HG02642 (cell line): ENCODE measurements at regions not wholly inside any gene's neighbourhood (a gene's known extent, or its start where the extent isn't known, plus 50 kb on each side); places are given as distances from the start of the nearest gene placed in this dataset.

ENCODE experiments used
- ATAC-seq: cut with Tn5 transposase; IDR thresholded peaks from one replicate; pipeline ENCODE4 v1.9.1; 2021; ENCODE audit warnings: mild to moderate bottlenecking; ENCODE audit not compliant: unreplicated experiment, poor library complexity

- no peak for ATAC-seq
These were observed 246.6 kb upstream of the BTBD3 start for GRCh38 chr20:11671015-11671511.

GRCh38 chr20:11672959-11673358 lies 244.7 kb upstream of the BTBD3 start:
- no peak for ATAC-seq

GRCh38 chr20:11675920-11676629 lies 241.6 kb upstream of the BTBD3 start:
- no peak for ATAC-seq

- ATAC-seq: no peak
These were observed 240.9 kb upstream of the BTBD3 start for GRCh38 chr20:11676630-11677287.

- ATAC-seq: no peak
These were observed 240.3 kb upstream of the BTBD3 start for GRCh38 chr20:11677428-11677827.

- ATAC-seq: no peak
These were observed 239.9 kb upstream of the BTBD3 start for GRCh38 chr20:11677836-11678235.

- ATAC-seq: no peak
These were observed 235.4 kb upstream of the BTBD3 start for GRCh38 chr20:11682285-11682684.

- no peak for ATAC-seq
These were observed 231.5 kb upstream of the BTBD3 start for GRCh38 chr20:11686195-11686594.

- ATAC-seq: no peak
These were observed 230.7 kb upstream of the BTBD3 start for GRCh38 chr20:11686820-11687543.

- no peak for ATAC-seq
These were observed 230.0 kb upstream of the BTBD3 start for GRCh38 chr20:11687546-11688292.

- ATAC-seq: no peak
These were observed 228.4 kb upstream of the BTBD3 start for GRCh38 chr20:11689262-11689661.

- no peak for ATAC-seq
These were observed 225.9 kb upstream of the BTBD3 start for GRCh38 chr20:11691766-11692165.

- no peak for ATAC-seq
These were observed 225.1 kb upstream of the BTBD3 start for GRCh38 chr20:11692567-11692966.

- no peak for ATAC-seq
These were observed 223.2 kb upstream of the BTBD3 start for GRCh38 chr20:11694467-11694866.

- ATAC-seq: no peak
These were observed 220.6 kb upstream of the BTBD3 start for GRCh38 chr20:11697055-11697454.

- ATAC-seq: no peak
These were observed 220.0 kb upstream of the BTBD3 start for GRCh38 chr20:11697646-11698045.

- ATAC-seq: no peak
These were observed 219.6 kb upstream of the BTBD3 start for GRCh38 chr20:11698124-11698523.

- no peak for ATAC-seq
These were observed 216.9 kb upstream of the BTBD3 start for GRCh38 chr20:11700831-11701230.

- no peak for ATAC-seq
These were observed 214.8 kb upstream of the BTBD3 start for GRCh38 chr20:11702721-11703518.

GRCh38 chr20:11705512-11705911 lies 212.2 kb upstream of the BTBD3 start:
- no peak for ATAC-seq
